A549 (cell line): ENCODE measurements at regions not wholly inside any gene's neighbourhood (a gene's known extent, or its start where the extent isn't known, plus 50 kb on each side); places are given as distances from the start of the nearest gene placed in this dataset.

Source experiments
- ATAC-seq, 2 experiments: fragments of 200-7000 bp in 1 of 2; fragments of >200 bp in 1 of 2; cut with Nextera tagmentation in 1 of 2; cut with Tn5 transposase in 1 of 2; 3 replicates each; pipeline versions ENCODE4 v1.8.0 to v1.9.1; 2018 to 2020; ENCODE audit warnings: mild to moderate bottlenecking in 1 of 2, moderate library complexity in 1 of 2
- CTCF ChIA-PET: fragments of 300-600 bp; sonication (Branson Sonifier 250); formaldehyde crosslinking; extraction: SDS; loops from one replicate; lab custom pipeline; 2021; ENCODE audit warnings: antibody characterized with exemption, inconsistent platforms; lab: Yijun Ruan, JAX
- POLR2A ChIA-PET: fragments of 350-600 bp; formaldehyde crosslinking; extraction: SDS; loops from one replicate; lab custom pipeline; 2021; ENCODE audit warnings: antibody characterized with exemption, inconsistent platforms; lab: Yijun Ruan, JAX
- DNase-seq, 2 experiments: peaks; one replicate each; pipeline versions ENCODE4 v3.0.0 to v3.0.0-alpha.2; 2011 to 2016; ENCODE audit warnings: low read depth in 1 of 2, low spot score in 1 of 2
- FAIRE-seq: peaks from 2 replicates; lab custom pipeline; 2011; peaks lifted over from hg19 to GRCh38; lab: Jason Lieb, UNC
- H3K27ac ChIP-seq, 2 experiments: fragments of >200 bp; sonication (Bioruptor Twin); formaldehyde crosslinking; 3 replicates each; pipeline ENCODE4 v1.5.1; 2016 to 2017
- H3K4me1 ChIP-seq: fragments of >200 bp; sonication (Bioruptor Twin); formaldehyde crosslinking; 3 replicates; pipeline ENCODE4 v1.6.1; 2016
- H3K4me2 ChIP-seq: fragments of >200 bp; sonication (Bioruptor Twin); formaldehyde crosslinking; 3 replicates; pipeline ENCODE4 v1.6.1; 2016
- H3K4me3 ChIP-seq: fragments of >200 bp; sonication (Bioruptor Twin); formaldehyde crosslinking; 3 replicates; pipeline ENCODE4 v1.5.1; 2016
- H3K9me3 ChIP-seq: fragments of >200 bp; sonication (Bioruptor Twin); formaldehyde crosslinking; 3 replicates; pipeline ENCODE4 v1.6.1; 2016
- ESRRA ChIP-seq: fragments of 150-350 bp; IDR thresholded peaks from 2 replicates; pipeline ENCODE4 v1.6.1; 2014; ENCODE audit warnings: mild to moderate bottlenecking, low read length, borderline replicate concordance
- FOSB ChIP-seq: fragments of 250-450 bp; sonication (Bioruptor Pico); IDR thresholded peaks from 2 replicates; pipeline ENCODE4 v1.5.0; 2020; ENCODE audit warnings: mild to moderate bottlenecking, moderate library complexity
- FOSL2 ChIP-seq, 2 experiments: fragments of 450-650 bp in 1 of 2; fragments of >200 bp in 1 of 2; sonication (Bioruptor Twin) in 1 of 2; formaldehyde crosslinking; IDR thresholded peaks; 2 replicates each; pipeline versions ENCODE4 v1.5.0 to v1.6.1; 2016 to 2020; ENCODE audit warnings: mild to moderate bottlenecking in 1 of 2, moderate library complexity in 1 of 2
- FOXS1 ChIP-seq: fragments of 250-450 bp; sonication (Bioruptor Pico); IDR thresholded peaks from 2 replicates; pipeline ENCODE4 v1.5.0; 2020; ENCODE audit warnings: mild to moderate bottlenecking, moderate library complexity
- HOXA7 ChIP-seq: fragments of 250-450 bp; sonication (Bioruptor Pico); IDR thresholded peaks from 2 replicates; pipeline ENCODE4 v1.5.0; 2020; ENCODE audit warnings: mild to moderate bottlenecking, moderate library complexity
- HOXB13 ChIP-seq: fragments of 250-450 bp; sonication (Bioruptor Pico); IDR thresholded peaks from 2 replicates; pipeline ENCODE4 v1.5.0; 2020; ENCODE audit warnings: low read depth, mild to moderate bottlenecking, moderate library complexity
- HOXB5 ChIP-seq: fragments of 250-450 bp; sonication (Bioruptor Pico); IDR thresholded peaks from 2 replicates; pipeline ENCODE4 v1.5.0; 2020; ENCODE audit warnings: mild to moderate bottlenecking, moderate library complexity
- JUN ChIP-seq, 2 experiments: fragments of >200 bp; sonication (Bioruptor Twin); formaldehyde crosslinking; IDR thresholded peaks; 2 replicates in 1 of 2; 3 replicates in 1 of 2; pipeline ENCODE4 v1.6.1; 2016 to 2017
- NR3C1 ChIP-seq: fragments of >200 bp; sonication (Bioruptor Twin); formaldehyde crosslinking; IDR thresholded peaks from 3 replicates; pipeline ENCODE4 v1.6.1; 2017
- PHF8 ChIP-seq: fragments of 200-600 bp; sonication (generic); IDR thresholded peaks from 2 replicates; pipeline ENCODE4 v1.6.1; 2016; ENCODE audit warnings: low read depth, mild to moderate bottlenecking, antibody characterized with exemption, moderate library complexity, borderline replicate concordance
- POLR2AphosphoS2 ChIP-seq: conservative IDR thresholded peaks from 2 replicates; pipeline ENCODE4 v1.6.1; 2012; ENCODE audit warnings: low read length, improper control_type of control experiment, inconsistent platforms
- RCOR1 ChIP-seq: fragments of 150-350 bp; IDR thresholded peaks from 2 replicates; pipeline ENCODE4 v1.6.1; 2014; ENCODE audit warnings: antibody characterized with exemption, low read length, low read depth
- TFCP2L1 ChIP-seq: fragments of 250-450 bp; sonication (Bioruptor Pico); IDR thresholded peaks from 2 replicates; pipeline ENCODE4 v1.5.0; 2021; ENCODE audit warnings: mild to moderate bottlenecking
- TP53 ChIP-seq: fragments of 250-450 bp; sonication (Bioruptor Pico); IDR thresholded peaks from 2 replicates; pipeline ENCODE4 v1.5.0; 2021; ENCODE audit warnings: mild to moderate bottlenecking, moderate library complexity
- WGBS: methylation state at CpG from one replicate; pipeline ENCODE4 v1.1.6; 2017; ENCODE audit errors: missing lambda C conversion rate; 5-methylcytosine and 5-hydroxymethylcytosine counted together
- TF ChIP-seq, protein P1 (sequence below): fragments of 450-650 bp; IDR thresholded peaks from 2 replicates; pipeline ENCODE4 v1.6.1; 2014; ENCODE audit warnings: antibody characterized with exemption
- TF ChIP-seq, protein P2 (sequence below): fragments of 250-450 bp; sonication (Bioruptor Pico); IDR thresholded peaks from 2 replicates; pipeline ENCODE4 v1.5.0; 2020; ENCODE audit warnings: low read depth, mild to moderate bottlenecking, moderate library complexity
- TF ChIP-seq, protein P3 (sequence below): fragments of 200-600 bp; sonication (generic); IDR thresholded peaks from 2 replicates; pipeline ENCODE4 v1.6.1; 2016; ENCODE audit warnings: antibody characterized with exemption, mild to moderate bottlenecking, moderate library complexity

DNA sequence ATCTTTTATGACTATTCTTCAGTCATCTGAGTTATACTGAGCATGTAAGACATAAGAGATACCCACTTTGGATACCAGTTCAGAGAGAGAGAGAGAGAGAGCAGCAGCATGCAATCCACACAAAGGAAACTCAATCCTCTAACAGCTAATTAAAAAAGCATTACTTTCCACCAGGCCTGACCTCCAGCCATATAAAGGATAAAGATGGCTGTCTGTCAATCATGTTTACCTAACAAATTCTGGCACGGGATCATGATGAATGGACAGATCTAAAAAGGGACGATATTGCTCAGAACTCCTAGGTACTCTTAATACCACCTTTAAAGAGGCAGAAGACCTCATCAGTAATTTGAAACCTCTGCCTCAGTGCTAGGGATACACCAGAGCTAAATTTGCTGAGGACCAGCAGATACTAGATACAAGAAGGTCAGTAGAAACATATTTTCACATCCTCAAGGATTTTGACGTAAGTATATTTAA lies 159.2 kb downstream of the RPS12 start:
- CTCF ChIA-PET, result interaction anchor here (0.6 to 2.5 kb wide), 3 partner anchors 10 to 166 kb away, joined by 3 to 9 read pairs (median 3); no protein-coding TSS in a partner anchor
- H3K4me3 ChIP-seq, result no peak overlapping the region
- H3K27ac ChIP-seq, result no peak overlapping the region
- ATAC-seq (no peak), FAIRE-seq (no peak), DNase-seq (no peak)
- no peaks in the 10 kb centered on the region for H3K9me3 ChIP-seq
- POLR2A ChIA-PET, result no interaction called here
- H3K4me1 ChIP-seq, result peaks cover 6% of the 10 kb centered on the region; the same call in 2 of the 3 replicates
- H3K4me2 ChIP-seq, result no peak overlapping the region
- WGBS, result 46% methylated on average over 3 of the region's 3 CpGs
- TF ChIP-seq, protein P1, sequence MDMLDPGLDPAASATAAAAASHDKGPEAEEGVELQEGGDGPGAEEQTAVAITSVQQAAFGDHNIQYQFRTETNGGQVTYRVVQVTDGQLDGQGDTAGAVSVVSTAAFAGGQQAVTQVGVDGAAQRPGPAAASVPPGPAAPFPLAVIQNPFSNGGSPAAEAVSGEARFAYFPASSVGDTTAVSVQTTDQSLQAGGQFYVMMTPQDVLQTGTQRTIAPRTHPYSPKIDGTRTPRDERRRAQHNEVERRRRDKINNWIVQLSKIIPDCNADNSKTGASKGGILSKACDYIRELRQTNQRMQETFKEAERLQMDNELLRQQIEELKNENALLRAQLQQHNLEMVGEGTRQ, result no peak

DNA sequence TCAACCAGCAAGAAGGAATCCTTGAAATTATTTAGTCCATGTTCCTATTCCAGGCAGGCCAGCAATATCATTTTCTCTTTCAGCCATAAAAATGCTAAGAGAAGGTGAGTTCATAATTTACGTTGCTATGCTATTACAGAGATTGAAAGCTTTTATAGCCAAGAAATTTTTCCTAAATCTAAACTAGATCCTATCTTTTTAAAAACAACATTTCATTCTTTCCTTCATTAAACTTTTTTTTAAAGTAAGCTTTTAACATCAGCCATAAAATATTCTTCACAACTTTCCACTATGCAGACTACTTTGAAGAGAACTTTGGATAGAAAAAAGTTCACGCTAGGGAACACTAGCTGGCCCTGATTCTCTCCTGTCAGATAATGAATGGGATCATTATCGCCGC lies 159.8 kb downstream of the RPS12 start:
- ATAC-seq, result no peak
- no peaks in the 10 kb centered on the region for H3K9me3 ChIP-seq
- POLR2A ChIA-PET, result no interaction called here
- no peak overlapping the region for H3K4me3 ChIP-seq
- H3K4me1 ChIP-seq, result peaks cover 6% of the 10 kb centered on the region; the same call in 2 of the 3 replicates
- no peak overlapping the region for H3K27ac ChIP-seq
- H3K4me2 ChIP-seq, result no peak overlapping the region
- FAIRE-seq, result no peak
- DNase-seq, result no peak
- no peak for TF ChIP-seq JUN (IDR thresholded peaks at IDR 0.05)
- TF ChIP-seq NR3C1, result no peak
- TF ChIP-seq FOSL2 (IDR thresholded peaks at IDR 0.05), result no peak
- no peak for TF ChIP-seq FOSL2 (CRISPR knock-in tag; IDR thresholded peaks at IDR 0.05)
- TF ChIP-seq FOXS1, result no peak
- no peak for TF ChIP-seq TP53 (CRISPR knock-in tag)
- TF ChIP-seq, protein P2, sequence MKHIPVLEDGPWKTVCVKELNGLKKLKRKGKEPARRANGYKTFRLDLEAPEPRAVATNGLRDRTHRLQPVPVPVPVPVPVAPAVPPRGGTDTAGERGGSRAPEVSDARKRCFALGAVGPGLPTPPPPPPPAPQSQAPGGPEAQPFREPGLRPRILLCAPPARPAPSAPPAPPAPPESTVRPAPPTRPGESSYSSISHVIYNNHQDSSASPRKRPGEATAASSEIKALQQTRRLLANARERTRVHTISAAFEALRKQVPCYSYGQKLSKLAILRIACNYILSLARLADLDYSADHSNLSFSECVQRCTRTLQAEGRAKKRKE (CRISPR knock-in tag), result no peak
- no peak for TF ChIP-seq TFCP2L1
- no peak for TF ChIP-seq PHF8
- no peak for TF ChIP-seq HOXA7 (CRISPR knock-in tag)
- no peak for TF ChIP-seq FOSB
- TF ChIP-seq, protein P3, sequence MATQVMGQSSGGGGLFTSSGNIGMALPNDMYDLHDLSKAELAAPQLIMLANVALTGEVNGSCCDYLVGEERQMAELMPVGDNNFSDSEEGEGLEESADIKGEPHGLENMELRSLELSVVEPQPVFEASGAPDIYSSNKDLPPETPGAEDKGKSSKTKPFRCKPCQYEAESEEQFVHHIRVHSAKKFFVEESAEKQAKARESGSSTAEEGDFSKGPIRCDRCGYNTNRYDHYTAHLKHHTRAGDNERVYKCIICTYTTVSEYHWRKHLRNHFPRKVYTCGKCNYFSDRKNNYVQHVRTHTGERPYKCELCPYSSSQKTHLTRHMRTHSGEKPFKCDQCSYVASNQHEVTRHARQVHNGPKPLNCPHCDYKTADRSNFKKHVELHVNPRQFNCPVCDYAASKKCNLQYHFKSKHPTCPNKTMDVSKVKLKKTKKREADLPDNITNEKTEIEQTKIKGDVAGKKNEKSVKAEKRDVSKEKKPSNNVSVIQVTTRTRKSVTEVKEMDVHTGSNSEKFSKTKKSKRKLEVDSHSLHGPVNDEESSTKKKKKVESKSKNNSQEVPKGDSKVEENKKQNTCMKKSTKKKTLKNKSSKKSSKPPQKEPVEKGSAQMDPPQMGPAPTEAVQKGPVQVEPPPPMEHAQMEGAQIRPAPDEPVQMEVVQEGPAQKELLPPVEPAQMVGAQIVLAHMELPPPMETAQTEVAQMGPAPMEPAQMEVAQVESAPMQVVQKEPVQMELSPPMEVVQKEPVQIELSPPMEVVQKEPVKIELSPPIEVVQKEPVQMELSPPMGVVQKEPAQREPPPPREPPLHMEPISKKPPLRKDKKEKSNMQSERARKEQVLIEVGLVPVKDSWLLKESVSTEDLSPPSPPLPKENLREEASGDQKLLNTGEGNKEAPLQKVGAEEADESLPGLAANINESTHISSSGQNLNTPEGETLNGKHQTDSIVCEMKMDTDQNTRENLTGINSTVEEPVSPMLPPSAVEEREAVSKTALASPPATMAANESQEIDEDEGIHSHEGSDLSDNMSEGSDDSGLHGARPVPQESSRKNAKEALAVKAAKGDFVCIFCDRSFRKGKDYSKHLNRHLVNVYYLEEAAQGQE, result no peak
- TF ChIP-seq HOXB13 (CRISPR knock-in tag), result no peak
- no peak for TF ChIP-seq HOXB5 (CRISPR knock-in tag)
- WGBS, result 91% methylated on average over 4 of the region's 4 CpGs
- CTCF ChIA-PET, result interaction anchor here (0.6 to 2.5 kb wide), 2 partner anchors 12 to 166 kb away, joined by 3 to 9 read pairs; no protein-coding TSS in a partner anchor

DNA sequence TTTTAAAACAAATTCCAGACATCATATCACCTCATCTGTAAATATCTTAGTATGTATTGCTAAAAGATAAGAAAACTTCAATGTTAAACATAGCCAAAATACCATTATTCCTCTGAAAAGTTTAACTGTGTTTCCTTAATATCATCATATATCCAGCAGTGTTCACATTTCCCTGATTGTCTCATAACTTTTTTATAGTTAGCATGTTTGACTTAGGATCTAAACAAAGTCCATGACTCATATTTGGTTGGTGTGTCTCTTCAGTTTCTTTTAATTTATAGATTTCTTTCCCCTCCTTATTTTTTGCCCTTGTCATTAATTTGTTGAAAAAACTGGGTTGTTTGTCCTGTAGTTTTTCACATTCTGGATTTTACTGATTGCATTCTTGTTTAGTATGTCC lies 163.0 kb downstream of the RPS12 start:
- TF ChIP-seq ESRRA (no peak), POLR2AphosphoS2 (no peak), RCOR1 (no peak)
- TF ChIP-seq, all 56 proteins: peak for 0
- Histone ChIP-seq H3K4me1 (no peaks in the 10 kb centered on the region), H3K4me3 (no peak overlapping the region), H3K9me3 (no peaks in the 10 kb centered on the region), H3K4me2 (no peak overlapping the region), H3K27ac (no peak overlapping the region)
- POLR2A ChIA-PET, result no interaction called here
- FAIRE-seq, result no peak
- no peak for DNase-seq
- ATAC-seq, result no peak
- CTCF ChIA-PET, result interaction anchor here (1.0 kb wide), 1 partner anchor 15 kb away, joined by 3 read pairs; no protein-coding TSS in a partner anchor
